Vagina (tissue), 2 donors: ENCODE measurements at regions not wholly inside any gene's neighbourhood (a gene's known extent, or its start where the extent isn't known, plus 50 kb on each side); places are given as distances from the start of the nearest gene placed in this dataset.
"Not testable (repeated sequence)": the region's sequence is repeated elsewhere in the genome, so short reads cannot be mapped to it uniquely, and the experiment has no call there.

Source experiments
- DNase-seq, 2 donors: peaks; one replicate each; pipeline ENCODE4 v3.0.0-alpha.2; 2017; ENCODE audit errors: extremely low spot score in 2 of 2
- H3K27ac ChIP-seq: fragments of 200-600 bp; sonication (generic); one replicate; pipeline ENCODE4 v1.5.1; 2019
- H3K27me3 ChIP-seq: fragments of 200-600 bp; sonication (generic); one replicate; pipeline ENCODE4 v1.5.1; 2019
- H3K36me3 ChIP-seq, 2 donors: fragments of 200-600 bp; sonication (generic); one replicate each; pipeline ENCODE4 v1.5.1; 2017 to 2019
- H3K4me1 ChIP-seq: fragments of 200-600 bp; sonication (generic); one replicate; pipeline ENCODE4 v1.5.1; 2019
- H3K4me3 ChIP-seq, 2 donors: fragments of 200-600 bp; sonication (generic); 1 replicate in 1 of 2; 2 replicates in 1 of 2; pipeline ENCODE4 v1.5.1; 2016 to 2019
- H3K9me3 ChIP-seq: fragments of 200-600 bp; sonication (generic); one replicate; pipeline ENCODE4 v1.5.1; 2019
- POLR2A ChIP-seq, 2 donors: fragments of 450-650 bp; IDR thresholded peaks; one replicate each; pipeline ENCODE4 v1.6.1; 2017; ENCODE audit warnings: antibody characterized with exemption in 2 of 2, mild to moderate bottlenecking in 2 of 2, moderate library complexity in 2 of 2
- POLR2AphosphoS5 ChIP-seq, 2 donors: sonication (generic); formaldehyde crosslinking; IDR thresholded peaks; one replicate each; pipeline ENCODE4 v1.9.0; 2017; ENCODE audit warnings: antibody characterized with exemption in 2 of 2, mild to moderate bottlenecking in 2 of 2, low read depth in 1 of 2; ENCODE audit not compliant: insufficient read depth in 1 of 2
- intact Hi-C: fragments of 100-400 bp; cut with DNase I; formaldehyde crosslinking; loops from one replicate; pipeline ENCODE4 v1.15.1; 2023
- TF ChIP-seq, protein P1 (sequence below), 3 experiments: fragments of 450-650 bp in 2 of 3; fragments of 200-600 bp in 1 of 3; sonication (generic) in 1 of 3; IDR thresholded peaks; one replicate each; pipeline ENCODE4 v1.5.1; 2017 to 2019; ENCODE audit warnings: antibody characterized with exemption in 3 of 3, mild to moderate bottlenecking in 2 of 3, moderate library complexity in 2 of 3

DNA sequence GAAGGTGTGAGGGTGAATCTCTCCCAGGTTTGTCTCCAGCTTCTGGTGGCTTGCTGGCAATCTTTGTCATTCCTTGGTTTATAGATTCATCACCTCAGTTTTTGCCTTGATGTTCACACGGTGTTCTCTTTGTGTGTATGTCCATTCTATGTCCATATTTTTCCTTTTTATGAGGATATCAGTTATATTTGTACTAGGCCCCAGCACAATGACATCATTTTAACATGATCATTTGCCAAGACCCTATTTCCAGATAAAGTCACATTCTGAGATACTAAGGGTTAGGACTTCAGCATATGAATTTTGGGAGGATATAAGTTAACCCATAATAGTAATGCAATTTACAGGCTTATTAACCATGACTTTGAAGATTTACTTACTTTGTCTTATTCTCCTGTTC lies 649.0 kb downstream of the CPS1 start:
- Histone ChIP-seq H3K9me3 (no peaks in the 10 kb centered on the region), H3K36me3 (no peaks in the 10 kb centered on the region), H3K27me3 (no peaks in the 10 kb centered on the region), H3K4me3 (no peak overlapping the region), H3K27ac (no peak overlapping the region), H3K4me1 (no peaks in the 10 kb centered on the region)
- DNase-seq = no peak
- intact Hi-C loops = no loop called here
- TF ChIP-seq POLR2A (IDR thresholded peaks at IDR 0.05) (no peak), POLR2AphosphoS5 (IDR thresholded peaks at IDR 0.05; ENCODE audit: insufficient read depth in 1 of 2, low read depth in 1 of 2) (no peak)
- TF ChIP-seq, protein P1, sequence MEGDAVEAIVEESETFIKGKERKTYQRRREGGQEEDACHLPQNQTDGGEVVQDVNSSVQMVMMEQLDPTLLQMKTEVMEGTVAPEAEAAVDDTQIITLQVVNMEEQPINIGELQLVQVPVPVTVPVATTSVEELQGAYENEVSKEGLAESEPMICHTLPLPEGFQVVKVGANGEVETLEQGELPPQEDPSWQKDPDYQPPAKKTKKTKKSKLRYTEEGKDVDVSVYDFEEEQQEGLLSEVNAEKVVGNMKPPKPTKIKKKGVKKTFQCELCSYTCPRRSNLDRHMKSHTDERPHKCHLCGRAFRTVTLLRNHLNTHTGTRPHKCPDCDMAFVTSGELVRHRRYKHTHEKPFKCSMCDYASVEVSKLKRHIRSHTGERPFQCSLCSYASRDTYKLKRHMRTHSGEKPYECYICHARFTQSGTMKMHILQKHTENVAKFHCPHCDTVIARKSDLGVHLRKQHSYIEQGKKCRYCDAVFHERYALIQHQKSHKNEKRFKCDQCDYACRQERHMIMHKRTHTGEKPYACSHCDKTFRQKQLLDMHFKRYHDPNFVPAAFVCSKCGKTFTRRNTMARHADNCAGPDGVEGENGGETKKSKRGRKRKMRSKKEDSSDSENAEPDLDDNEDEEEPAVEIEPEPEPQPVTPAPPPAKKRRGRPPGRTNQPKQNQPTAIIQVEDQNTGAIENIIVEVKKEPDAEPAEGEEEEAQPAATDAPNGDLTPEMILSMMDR (IDR thresholded peaks at IDR 0.05) = no peak

DNA sequence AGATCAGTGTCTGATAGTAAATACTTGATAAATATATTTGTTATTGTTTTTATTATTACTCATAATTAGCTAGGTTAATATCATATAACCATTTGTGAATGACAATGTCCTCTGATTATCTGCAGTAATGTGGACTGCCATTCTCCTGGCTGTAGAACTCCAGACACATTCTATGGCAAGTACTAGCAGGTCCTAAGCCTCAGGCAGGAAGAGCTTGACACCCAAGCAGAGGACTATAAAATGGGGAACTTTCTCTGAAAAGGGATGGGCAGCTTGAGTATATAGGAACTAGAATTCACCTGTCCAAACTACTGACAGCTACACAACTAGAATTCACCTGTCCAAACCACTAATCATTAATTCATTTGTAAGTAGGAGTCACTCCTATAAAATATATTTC lies 649.4 kb downstream of the CPS1 start:
- TF ChIP-seq, protein P1 (IDR thresholded peaks at IDR 0.05) = no peak
- TF ChIP-seq POLR2AphosphoS5 (IDR thresholded peaks at IDR 0.05; ENCODE audit: insufficient read depth in 1 of 2, low read depth in 1 of 2) (no peak), POLR2A (IDR thresholded peaks at IDR 0.05) (no peak)
- intact Hi-C loops = no loop called here
- Histone ChIP-seq H3K27me3 (no peaks in the 10 kb centered on the region), H3K27ac (no peak overlapping the region), H3K4me3 (no peak overlapping the region), H3K36me3 (no peaks in the 10 kb centered on the region), H3K9me3 (no peaks in the 10 kb centered on the region), H3K4me1 (no peaks in the 10 kb centered on the region)
- DNase-seq = no peak

DNA sequence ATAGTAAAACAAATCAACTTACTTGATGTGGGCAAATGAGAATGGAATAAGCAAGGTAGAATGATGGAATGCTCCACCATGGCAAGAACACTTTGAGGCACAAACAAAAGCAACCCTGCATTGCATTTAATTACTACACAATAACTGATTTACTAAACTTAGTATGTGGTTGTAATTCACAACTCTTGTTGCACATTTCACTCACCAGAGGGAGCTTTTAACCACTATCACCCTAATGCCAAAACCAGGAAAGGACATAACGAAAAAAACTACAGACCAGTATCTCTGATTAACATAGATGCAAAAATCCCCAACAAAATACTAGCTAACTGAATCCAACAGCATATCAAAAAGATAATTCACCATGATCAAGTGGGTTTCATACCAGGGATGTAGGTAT lies 659.8 kb downstream of the CPS1 start:
- intact Hi-C loops = no loop called here
- no peak overlapping the region for H3K27ac ChIP-seq
- TF ChIP-seq POLR2AphosphoS5 (IDR thresholded peaks at IDR 0.05; ENCODE audit: insufficient read depth in 1 of 2, low read depth in 1 of 2) (no peak), POLR2A (IDR thresholded peaks at IDR 0.05) (no peak)
- TF ChIP-seq, protein P1 (IDR thresholded peaks at IDR 0.05) = no peak

DNA sequence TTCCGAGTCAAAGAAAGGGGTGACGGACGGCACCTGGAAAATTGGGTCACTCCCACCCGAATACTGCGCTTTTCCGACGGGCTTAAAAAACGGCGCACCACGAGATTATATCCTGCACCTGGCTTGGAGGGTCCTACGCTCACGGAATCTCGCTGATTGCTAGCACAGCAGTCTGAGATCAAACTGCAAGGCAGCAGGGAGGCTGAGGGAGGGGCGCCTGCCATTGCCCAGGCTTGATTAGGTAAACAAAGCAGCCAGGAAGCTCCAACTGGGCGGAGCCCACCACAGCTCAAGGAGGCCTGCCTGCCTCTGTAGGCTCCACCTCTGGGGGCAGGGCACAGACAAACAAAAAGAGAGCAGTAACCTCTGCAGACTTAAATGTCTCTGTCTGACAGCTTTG lies 663.1 kb downstream of the CPS1 start:
- H3K4me1 ChIP-seq, H3K4me3 ChIP-seq, H3K36me3 ChIP-seq, DNase-seq, H3K27me3 ChIP-seq, intact Hi-C loops, H3K9me3 ChIP-seq, H3K27ac ChIP-seq: not testable (repeated sequence)

More for the DNA sequence above, 659.8 kb downstream of the CPS1 start:
- no peak for DNase-seq
- Histone ChIP-seq H3K4me3 (no peak overlapping the region), H3K27me3 (no peaks in the 10 kb centered on the region), H3K9me3 (no peaks in the 10 kb centered on the region), H3K4me1 (no peaks in the 10 kb centered on the region), H3K36me3 (no peaks in the 10 kb centered on the region)

DNA sequence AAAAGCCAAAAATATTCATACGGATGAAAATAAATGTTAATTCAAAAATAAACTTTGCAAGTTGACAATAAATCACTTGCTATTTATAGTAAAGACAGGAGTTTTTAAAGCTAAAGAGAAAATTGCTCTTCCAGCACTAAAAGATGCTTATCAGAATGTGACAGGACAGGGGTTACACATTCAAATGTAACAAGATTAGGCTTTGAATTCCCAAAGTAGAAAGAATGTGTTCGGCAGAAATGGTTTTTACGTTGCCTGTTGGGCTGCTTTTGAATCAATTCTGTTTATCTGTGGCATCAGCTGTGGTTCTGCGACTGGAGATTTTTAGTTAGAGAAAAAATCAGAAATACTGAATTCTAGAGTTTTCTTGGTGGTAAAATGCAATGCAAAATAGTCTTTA lies 669.4 kb downstream of the CPS1 start:
- TF ChIP-seq, protein P1 (IDR thresholded peaks at IDR 0.05) = no peak
- TF ChIP-seq POLR2A (IDR thresholded peaks at IDR 0.05) (no peak), POLR2AphosphoS5 (IDR thresholded peaks at IDR 0.05; ENCODE audit: insufficient read depth in 1 of 2, low read depth in 1 of 2) (no peak)
- DNase-seq = no peak
- no peak overlapping the region for H3K4me3 ChIP-seq
- H3K27me3 ChIP-seq = no peaks in the 10 kb centered on the region
- H3K27ac ChIP-seq = no peak overlapping the region
- intact Hi-C loops = no loop called here
- no peaks in the 10 kb centered on the region for H3K9me3 ChIP-seq
- no peaks in the 10 kb centered on the region for H3K4me1 ChIP-seq
- no peaks in the 10 kb centered on the region for H3K36me3 ChIP-seq

DNA sequence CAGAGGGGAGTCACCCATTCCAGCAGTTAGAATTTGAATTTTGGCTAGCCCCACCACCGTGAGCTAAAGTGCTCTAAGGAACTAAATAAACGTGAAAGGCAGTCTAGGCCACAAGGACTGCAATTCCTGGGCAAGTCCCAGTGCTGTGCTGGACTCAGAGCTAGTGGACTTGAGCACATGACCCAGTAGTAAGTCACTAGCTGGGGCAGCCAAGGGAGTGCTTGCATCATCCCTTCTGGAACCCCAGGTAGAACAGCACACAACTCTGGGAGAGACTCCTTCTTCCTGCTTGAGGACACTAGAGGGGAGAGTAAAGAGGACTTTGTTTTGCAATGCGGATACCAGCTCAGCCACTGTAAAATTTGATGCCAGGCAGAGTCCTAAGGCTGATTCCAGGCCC lies 672.2 kb downstream of the CPS1 start:
- Histone ChIP-seq H3K27me3 (no peaks in the 10 kb centered on the region), H3K9me3 (no peaks in the 10 kb centered on the region), H3K4me1 (no peaks in the 10 kb centered on the region), H3K36me3 (no peaks in the 10 kb centered on the region), H3K27ac (no peak overlapping the region), H3K4me3 (no peak overlapping the region)
- DNase-seq = no peak
- TF ChIP-seq, protein P1 (IDR thresholded peaks at IDR 0.05) = no peak
- no peak for TF ChIP-seq POLR2AphosphoS5 (IDR thresholded peaks at IDR 0.05; ENCODE audit: insufficient read depth in 1 of 2, low read depth in 1 of 2)
- no peak for TF ChIP-seq POLR2A (IDR thresholded peaks at IDR 0.05)
- intact Hi-C loops = no loop called here
